WTC11 (cell line): ENCODE measurements at regions not wholly inside any gene's neighbourhood (a gene's known extent, or its start where the extent isn't known, plus 50 kb on each side); places are given as distances from the start of the nearest gene placed in this dataset.

Experiments
- JAZF1 ChIP-seq: fragments of 250-450 bp; sonication (Bioruptor Pico); IDR thresholded peaks from 2 replicates; pipeline ENCODE4 v1.9.0; 2021; ENCODE audit warnings: moderate library complexity, mild to moderate bottlenecking, inconsistent platforms
- SP1 ChIP-seq: sonication (generic); formaldehyde crosslinking; conservative IDR thresholded peaks from 2 replicates; pipeline ENCODE4 v1.8.1; 2022; ENCODE audit warnings: missing genetic modification reagents
- TEAD4 ChIP-seq: sonication (generic); formaldehyde crosslinking; IDR thresholded peaks from 2 replicates; pipeline ENCODE4 v1.8.0; 2022; ENCODE audit warnings: mild to moderate bottlenecking, missing genetic modification reagents
- ZNF138 ChIP-seq: sonication (generic); formaldehyde crosslinking; conservative IDR thresholded peaks from 2 replicates; pipeline ENCODE4 v1.8.1; 2022; ENCODE audit warnings: mild to moderate bottlenecking, moderate library complexity, missing genetic modification reagents
- TF ChIP-seq, protein P1 (sequence below): fragments of 200-600 bp; IDR thresholded peaks from 2 replicates; pipeline ENCODE4 v1.8.0; 2022; ENCODE audit warnings: antibody characterized with exemption

- TF ChIP-seq SP1, result no peak
- TF ChIP-seq ZNF138, result no peak
- TF ChIP-seq TEAD4 (CRISPR knock-in tag), result no peak
- TF ChIP-seq, protein P1, sequence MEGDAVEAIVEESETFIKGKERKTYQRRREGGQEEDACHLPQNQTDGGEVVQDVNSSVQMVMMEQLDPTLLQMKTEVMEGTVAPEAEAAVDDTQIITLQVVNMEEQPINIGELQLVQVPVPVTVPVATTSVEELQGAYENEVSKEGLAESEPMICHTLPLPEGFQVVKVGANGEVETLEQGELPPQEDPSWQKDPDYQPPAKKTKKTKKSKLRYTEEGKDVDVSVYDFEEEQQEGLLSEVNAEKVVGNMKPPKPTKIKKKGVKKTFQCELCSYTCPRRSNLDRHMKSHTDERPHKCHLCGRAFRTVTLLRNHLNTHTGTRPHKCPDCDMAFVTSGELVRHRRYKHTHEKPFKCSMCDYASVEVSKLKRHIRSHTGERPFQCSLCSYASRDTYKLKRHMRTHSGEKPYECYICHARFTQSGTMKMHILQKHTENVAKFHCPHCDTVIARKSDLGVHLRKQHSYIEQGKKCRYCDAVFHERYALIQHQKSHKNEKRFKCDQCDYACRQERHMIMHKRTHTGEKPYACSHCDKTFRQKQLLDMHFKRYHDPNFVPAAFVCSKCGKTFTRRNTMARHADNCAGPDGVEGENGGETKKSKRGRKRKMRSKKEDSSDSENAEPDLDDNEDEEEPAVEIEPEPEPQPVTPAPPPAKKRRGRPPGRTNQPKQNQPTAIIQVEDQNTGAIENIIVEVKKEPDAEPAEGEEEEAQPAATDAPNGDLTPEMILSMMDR, result no peak
- TF ChIP-seq JAZF1, result no peak
Observed at GRCh38 chr21:39040494-39041110, 142.6 kb downstream of the PSMG1 start.
